G401.6 (cell line): ENCODE measurements at regions not wholly inside any gene's neighbourhood (a gene's known extent, or its start where the extent isn't known, plus 50 kb on each side); places are given as distances from the start of the nearest gene placed in this dataset.
"Not testable (repeated sequence)": the region's sequence is repeated elsewhere in the genome, so short reads cannot be mapped to it uniquely, and the experiment has no call there.

Experiments used
- FAIRE-seq: peaks from 2 replicates; lab custom pipeline; 2012; peaks lifted over from hg19 to GRCh38; lab: Jason Lieb, UNC

DNA sequence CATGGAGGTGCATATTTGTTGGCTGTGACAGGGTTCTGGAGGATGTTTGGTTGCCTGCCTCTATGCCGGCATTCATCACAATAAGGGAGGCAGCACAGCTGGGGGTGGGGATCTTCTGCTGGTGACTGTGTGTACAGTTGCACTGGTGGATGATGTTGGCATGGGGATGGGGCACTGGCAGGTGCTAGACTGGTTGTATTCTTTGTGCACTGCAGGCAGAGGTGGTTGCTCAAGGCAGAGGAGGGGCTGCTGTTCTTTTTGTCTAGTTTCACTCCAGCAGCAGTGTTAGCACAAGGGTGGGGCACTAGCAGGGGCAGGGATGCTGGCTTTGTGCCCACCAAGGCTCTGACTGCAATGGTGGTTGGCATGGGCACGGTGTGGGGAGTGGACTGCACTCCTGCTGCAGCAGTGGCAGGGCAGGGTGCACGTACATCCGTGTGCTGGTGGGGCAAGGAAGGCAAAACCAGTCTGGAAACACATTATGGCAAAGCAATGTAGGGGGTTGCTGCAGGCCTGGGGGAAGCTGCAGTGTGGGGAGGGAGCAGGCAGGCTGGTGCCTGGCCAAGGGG, 69.3 kb downstream of the ISOC1 start:
- no peak for FAIRE-seq

DNA sequence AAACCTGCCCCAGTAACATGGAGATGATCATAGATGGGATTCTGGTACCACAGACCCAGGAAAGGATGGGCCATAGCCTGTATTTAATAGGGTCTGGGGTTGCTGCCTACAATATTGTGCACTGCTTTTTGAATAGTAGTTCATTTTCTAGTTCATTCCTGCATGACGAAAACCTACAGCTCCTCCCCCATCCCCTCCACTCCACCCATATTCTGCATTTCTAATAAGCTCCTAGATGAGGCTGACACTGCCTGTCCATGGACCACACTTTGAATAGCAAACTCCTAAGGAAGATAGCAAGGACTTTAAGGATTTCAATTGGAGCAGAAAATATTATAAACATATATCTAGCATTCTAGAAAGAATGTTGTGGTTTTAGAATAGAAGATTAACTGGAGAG, 75.5 kb downstream of the ISOC1 start:
- FAIRE-seq, result no peak

DNA sequence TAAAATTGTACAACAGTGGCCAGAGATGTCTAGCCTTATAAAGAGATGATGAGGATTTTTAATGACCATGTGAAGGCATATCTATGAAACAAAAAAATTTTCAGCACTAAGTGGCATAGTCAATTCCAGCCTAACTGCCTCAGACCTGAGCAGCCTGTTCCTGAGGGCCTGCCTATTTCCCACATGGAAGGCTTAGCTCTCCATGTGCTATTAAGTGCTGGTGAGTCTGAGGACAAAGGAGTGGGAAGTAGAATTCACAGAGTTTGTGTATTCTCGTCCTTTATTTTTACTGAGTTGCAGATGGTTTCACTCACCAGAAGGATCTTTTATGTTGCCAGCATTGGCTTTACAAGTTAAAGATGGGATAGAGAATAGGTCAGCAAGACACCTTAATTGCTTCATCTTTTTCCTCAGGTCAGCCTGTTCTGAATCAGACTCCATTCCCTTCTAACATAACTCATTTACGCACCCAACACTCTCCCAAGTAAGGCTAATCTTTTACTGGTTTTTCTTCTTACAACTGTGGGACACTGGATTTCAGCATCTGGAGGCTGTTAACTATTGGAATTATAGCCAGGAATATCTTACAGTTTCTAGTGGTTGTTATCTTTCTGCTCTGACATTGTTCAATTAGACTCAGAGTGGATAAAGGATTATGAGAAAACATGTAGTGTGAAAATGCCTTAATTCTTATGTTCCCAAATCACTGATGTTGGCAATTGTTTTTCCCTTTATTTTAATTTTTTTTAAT, 76.8 kb downstream of the ISOC1 start:
- no peak for FAIRE-seq

DNA sequence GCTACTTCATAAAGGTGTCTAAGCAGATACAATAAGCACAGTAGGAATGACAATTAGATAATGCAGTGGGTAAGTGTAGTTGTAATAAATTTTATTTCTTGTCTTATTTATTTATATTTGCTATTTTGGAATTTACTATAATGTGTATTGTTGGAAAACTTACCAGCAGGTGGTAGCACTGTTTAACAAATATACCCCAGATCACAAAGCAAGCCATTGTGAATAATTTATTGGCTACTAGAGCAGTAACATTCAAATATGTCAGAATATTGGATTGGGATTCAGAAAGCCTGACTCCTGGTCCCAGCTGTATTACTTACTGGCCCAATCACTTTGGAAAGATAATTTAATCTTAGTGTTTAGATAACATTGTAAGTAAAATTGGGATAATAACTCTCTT, 78.0 kb downstream of the ISOC1 start:
- no peak for FAIRE-seq

DNA sequence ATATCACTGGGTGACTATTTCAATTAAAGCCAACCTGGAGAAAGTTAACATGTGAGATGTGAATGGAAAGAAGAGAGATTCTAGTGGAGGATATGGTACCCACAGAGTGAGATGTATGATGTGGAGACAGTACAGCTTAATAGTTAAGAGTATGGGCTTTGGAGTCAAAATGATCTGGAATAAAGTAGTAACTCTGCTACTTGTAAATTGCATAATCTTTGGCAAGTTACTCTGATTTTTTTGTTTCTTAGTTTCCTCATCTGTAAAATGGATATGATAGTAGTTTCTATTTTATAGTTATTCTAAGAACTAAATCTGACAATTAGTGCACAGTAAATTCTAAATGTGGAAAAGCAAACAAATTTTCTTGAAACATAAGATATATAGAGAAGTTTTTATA, 79.2 kb downstream of the ISOC1 start:
- no peak for FAIRE-seq

DNA sequence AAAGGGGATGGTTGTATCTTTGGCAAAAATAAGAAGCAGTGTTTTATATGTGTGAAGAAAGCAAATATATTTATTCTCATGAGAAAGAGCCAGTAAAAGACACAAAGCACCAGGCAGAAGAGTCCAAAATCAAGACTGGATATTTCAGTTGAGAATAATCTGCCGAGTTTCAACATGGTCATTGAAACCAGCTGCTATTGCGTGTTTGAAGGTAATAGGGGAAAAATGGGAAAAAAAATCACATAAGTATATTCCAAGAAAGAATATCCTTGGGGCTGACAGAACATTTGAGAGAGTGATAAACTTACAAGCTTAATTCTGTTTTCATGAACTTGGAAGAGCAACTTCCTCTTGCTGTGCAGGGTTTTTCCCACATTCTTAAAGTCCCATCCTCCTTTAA, 79.9 kb downstream of the ISOC1 start:
- no peak for FAIRE-seq

DNA sequence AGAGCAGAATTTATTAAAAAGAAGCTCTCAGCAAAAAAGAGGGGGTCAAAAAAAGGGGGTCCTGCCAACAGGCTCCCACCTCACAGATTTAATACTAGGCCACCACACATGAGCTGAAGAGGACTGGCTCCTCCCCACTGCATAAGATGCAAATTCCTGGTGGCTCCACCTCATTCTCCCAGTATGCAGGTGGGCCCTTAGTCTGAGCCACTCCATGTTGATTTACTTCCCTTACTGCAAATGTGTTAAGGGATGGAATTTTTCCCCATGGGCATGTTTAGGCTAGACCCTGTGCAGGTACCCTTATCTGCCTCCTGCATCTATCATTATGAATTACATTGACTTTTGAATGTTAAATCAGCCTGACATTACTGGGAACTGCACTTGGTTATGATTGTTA, 82.9 kb downstream of the ISOC1 start:
- no peak for FAIRE-seq

DNA sequence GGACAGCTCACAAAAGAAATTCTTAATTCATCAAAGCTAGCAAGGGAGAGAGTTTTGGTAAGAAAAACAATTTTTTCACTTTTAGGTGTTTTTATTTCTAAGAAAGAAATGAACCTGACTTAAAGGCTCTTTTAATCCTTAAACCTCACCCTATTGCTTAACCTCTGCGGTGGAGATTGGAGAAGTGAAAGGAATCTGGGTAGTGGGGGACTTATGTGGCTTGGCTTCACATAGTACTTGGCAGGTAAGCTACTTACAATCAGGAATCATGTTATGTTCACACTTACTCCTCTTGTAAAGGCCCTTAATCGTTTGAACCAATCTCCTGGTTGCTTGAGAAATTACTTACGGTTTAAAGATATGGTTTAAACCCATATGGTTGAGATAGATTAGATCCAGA, 104.8 kb downstream of the ISOC1 start:
- FAIRE-seq, result no peak

DNA sequence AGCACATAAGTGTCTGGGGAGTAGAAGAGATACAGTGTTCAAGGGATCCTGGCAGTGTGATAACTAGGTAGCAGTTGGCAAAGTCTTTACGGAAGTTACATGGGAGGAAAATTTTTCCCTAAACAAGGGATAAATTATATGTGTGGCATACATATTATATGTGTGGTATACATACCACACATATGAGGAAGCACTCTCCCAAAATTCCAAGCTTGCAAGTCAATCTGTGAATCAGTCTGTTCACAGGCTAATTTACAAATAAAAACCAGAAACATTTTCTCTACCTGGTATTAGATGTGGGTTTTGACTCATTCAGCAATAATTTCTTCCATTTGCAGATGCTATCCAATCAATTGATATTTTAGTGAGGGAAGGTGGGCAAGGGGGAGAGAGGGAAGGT, 110.0 kb downstream of the ISOC1 start:
- FAIRE-seq, result no peak

DNA sequence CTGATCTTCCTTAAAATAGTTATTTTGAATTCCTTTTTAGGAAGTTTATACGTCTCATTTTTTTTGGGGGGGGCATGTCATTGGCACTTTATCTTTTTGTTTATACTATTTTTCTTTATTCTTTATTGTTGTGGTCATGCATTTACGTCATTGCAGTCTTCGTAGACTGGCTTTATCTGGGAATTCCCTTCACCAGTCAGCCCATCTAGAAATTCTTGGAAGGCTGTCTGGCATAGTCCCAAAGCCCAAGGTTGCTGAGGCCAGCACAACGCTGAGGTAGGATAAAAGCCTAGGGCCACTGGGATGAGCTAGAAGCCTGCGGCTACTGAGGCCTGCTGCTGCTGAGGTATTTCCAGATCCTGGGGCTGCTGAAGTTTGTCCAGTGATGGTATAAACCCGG, 121.5 kb downstream of the ISOC1 start:
- no peak for FAIRE-seq

DNA sequence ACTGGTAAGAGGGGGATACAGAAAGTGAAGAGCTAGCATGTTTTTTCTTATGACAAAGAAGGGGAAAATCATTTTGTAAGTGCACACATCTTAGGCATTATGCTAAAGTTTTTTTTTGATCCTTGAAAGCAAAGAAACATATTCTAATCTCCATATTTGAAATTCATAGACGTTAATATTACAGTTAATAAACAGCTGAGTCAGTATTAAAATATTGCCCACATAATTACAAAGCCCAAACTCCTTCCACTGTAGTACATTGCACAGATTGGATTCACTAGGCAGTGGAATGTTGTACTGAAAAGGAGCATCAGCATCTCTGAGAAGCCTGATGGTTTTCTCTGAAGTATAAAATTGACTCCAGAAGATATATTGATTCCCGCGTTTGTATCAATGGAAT, 122.6 kb downstream of the ISOC1 start:
- FAIRE-seq, result no peak

DNA sequence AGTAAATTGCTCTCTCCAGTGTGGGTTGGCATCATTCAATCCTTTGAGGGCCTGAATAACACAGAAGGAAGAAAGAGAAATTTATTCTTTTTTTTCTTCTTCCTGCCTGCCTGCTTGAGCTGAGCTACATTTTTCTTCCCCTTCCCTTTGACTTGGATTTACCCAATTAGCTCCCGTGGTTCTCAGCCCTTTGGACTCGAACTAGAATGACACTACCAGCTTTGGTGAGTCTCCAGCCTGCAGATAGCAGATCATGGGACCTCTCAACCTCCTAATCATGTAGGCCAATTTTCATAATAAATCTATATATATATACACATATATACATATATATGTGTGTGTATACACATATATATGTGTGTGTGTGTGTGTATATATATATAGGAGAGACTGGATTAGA, 128.6 kb downstream of the ISOC1 start:
- no peak for FAIRE-seq

DNA sequence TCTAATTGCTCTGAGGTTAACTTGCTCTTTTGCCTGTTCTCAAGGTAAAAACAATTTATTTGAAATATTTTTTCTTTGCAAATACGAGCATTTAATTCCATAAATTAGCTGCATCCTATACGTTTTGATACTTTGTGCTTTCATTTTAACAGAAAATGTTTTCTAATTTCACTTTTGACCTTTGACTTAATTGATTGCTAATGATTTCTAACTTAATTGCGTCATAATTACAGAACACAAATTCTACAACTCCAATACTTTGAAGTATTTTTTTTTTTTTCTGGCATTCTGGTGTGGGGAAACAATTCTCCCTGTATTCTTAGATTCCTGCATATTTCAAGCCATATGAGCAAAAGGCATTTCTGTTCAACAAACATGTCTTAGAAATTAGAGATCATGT, 134.0 kb downstream of the ISOC1 start:
- no peak for FAIRE-seq

DNA sequence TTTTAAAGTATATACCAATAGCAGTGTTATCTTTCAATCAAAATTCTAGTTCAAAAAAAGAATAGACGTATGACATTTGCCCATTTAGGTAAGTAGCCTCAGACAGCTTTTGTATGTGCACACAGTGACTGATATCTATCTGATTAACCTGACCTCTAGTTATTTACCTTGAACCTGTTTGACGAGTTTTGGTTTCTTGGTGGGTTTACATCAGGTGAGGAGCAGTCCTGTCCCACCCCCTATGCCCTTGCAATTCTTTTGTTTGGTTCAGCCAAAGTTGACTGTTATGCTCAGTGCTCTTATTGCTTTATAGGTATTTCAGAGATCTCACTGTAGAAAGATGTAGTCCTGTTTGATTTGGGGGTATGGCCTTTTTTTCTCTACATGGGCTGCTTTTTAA, 147.2 kb downstream of the ISOC1 start:
- FAIRE-seq, result no peak

DNA sequence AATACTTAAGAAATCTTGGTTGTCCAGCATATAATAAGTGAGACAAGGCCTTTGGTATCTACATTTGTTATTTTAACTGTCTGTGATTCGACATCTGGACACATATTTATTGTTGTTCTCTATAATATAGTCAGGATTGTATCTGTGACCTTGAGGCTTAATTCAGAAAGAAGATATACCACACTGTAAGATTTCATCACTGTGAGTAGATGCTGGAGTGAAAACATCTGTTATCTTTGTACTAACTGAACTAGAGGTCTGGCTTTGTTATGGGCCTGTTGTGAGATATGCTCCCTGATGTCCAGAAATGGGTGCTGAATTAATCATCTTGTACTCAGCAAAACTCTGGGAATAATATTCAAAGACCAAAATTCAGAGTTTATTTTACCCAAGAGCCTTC, 148.5 kb downstream of the ISOC1 start:
- FAIRE-seq, result no peak

DNA sequence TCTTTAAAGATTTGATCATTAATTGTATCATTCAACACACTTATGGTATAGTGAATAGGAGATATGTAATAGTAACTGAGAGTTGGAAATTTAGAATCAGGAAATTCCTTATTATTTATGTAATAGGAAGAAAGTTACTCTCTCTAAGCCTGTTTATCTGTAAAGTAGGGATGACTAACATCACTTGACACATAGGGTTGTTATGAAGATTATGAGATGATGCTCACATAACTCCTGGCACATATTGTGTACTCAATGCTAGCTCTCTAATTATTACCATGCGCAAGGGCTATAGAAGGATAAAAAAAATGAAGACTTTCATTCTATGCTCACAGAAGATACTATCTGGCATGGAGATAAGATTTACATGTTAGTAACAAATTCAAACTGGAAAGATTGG, 149.9 kb downstream of the ISOC1 start:
- FAIRE-seq, result no peak

DNA sequence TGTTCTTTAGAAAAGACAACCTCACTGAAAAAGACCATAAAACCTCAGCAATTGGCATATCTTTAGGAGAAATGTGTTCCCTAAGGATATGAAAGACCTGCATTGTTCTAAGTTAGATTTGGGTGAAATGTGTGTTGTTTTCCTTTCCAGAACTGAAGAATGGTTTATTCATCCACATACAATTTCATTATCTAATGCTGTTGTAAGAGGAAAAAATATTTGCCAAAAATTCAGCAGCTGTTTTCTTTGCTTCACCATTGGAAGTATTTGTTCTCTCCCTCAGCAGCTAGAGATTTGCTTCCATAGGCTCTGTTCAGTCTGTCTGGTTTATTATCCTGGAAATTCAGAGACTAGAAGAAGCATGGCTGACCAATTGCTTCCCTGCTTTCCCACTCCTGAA, 150.9 kb downstream of the ISOC1 start:
- FAIRE-seq, result no peak

DNA sequence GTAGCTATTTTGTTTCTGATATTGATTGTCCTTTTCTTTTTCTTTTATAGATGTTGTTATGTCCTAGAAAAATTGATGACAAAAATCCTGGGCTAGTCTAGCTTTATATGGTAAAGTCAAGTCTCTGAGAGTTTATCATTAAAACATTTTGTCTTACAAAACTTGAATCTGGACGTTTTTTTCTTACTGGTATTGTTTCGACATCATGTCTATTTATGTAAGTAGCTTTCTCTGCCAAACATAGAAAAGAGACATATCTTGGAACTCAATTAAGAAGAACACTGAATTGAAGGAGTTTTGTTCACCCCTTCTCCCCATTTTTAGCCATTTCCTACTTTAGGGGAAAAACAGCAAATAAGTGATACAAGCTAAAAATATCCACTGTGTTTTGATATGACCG, 151.5 kb downstream of the ISOC1 start:
- no peak for FAIRE-seq

DNA sequence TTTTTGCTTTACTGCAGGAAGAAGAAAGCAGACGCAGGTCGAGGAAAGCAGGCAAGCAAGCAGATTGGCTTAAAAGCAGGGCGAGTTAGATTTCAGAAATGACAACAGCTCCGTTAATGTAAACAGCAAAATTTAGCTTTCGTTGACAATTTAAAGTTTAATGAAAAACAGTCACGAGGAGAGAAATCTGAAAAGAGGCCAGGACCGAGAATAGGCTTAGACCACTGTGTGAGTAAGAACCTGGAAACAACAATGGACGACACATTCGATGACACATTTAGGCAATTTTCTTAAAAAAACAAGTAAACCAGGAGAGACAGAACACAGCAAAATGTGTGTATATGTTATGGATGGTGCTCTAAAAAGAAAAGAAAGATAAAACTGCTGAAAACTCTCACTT, 155.3 kb downstream of the ISOC1 start:
- FAIRE-seq, result no peak

DNA sequence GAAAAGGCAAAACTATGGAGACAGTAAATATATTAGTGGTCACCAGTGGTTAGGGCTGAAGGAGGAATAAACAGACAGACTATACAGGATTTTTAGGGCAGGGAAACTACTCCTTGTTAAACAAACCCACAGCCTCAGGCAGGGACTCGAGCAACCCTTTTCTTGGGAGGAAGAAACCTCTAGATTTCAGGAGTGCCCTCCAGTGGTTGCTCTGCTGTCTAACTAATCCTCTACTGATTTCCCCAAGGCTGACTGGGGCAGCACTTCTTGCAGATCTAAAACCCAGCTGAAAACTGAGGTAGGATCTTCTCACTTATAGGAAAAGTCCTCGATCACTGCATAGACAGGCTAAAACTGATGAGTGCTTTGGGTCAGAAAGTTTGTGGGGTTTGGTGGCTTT, 176.8 kb downstream of the ISOC1 start:
- FAIRE-seq, result no peak

DNA sequence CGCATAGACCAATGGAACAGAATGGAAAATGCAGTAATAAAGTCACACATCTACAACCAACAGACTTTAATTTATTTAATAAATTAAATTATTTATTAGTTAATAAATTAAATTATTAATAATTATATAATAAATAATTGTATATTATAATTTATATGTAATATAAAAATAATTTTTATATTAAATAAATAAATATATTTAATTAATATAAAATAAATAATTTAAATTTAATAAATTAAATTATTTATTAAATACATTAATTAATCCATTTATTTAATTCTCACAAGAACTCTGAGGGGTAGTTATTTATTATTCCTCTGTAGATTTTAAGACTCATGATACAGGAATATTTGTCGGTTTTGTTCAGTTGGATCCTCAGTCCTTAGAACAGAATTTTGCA, 176.1 kb upstream of the ADAMTS19 start:
- peak; percentile 98 for FAIRE-seq

DNA sequence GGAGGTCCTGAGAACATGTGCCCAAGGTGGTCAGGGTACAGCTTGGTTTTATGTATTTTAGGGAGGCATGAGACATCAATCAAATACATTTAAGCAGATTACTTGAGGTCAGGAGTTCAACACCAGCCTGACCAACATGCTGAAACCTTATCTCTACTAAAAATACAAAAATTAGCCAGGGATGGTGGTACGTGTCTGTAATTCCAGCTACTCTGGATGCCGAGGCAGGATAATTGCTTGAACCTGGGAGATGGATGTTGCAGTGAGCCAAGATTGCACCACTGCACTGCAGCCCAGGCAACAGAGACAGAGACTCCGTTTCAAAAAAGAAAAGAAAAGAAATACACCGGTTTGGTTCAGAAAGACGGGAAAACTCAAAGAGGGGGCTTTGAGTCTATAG, 165.9 kb upstream of the ADAMTS19 start:
- not testable (repeated sequence) for FAIRE-seq

DNA sequence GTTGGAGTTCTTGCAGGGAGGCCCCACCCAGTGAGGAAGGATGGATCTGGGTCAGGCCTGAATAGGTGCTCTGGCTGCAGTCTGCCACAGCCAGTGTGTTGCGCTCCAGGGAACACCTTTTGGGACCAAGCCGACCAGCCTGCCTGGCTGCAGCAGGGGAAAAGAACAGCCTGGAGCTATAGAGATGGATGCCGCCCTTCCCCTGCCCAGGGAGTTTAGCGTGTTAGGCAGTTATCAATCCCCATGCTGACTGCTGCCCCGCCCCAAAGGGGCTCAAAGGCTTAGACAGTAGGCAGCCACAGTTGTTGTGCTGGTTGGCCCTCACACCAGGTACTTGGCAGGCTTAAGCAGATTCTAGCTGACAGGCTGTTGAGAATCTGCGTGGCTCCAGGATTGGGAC, 153.4 kb upstream of the ADAMTS19 start:
- FAIRE-seq, result no peak

DNA sequence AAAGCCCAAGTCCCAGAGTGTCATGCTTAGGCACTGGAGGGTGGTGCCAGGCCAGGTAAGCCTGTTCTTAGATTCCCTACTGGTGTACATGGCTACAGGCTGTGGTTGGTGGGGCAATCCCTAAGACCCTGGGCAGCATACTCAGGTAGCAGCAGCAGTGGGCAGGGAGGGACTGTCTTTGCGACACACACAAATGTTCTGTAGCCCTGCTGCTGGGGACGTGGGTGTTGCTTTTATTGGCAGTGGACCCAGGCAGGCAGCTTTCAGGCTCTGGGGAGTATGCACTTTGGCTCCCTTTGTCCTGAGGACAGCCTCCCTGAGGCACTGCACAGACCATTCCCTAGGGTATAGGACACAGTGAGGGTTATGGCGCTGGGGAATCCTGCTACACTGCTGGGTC, 137.1 kb upstream of the ADAMTS19 start:
- no peak for FAIRE-seq

DNA sequence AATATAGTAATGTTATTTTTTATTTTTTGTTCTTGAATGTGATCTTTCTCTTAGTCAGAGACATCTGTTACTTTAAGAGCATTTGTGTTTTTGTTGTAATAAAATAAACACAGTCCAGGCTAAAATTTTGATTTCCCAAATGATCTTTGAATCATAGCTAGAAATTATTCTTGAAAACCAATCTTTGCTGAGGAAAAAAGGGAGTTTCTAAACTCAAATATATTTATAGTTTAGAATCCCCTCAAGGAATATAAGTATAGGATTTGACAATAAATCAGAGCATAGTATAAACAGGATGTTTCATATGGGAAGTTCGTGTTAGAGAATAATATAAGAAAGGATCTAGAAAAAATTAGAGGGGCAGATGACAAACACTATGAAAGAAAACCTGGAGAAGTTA, 118.8 kb upstream of the ADAMTS19 start:
- FAIRE-seq, result no peak
